ENCODE measurements at regions not wholly inside any gene's neighbourhood (a gene's known extent, or its start where the extent isn't known, plus 50 kb on each side); places are given as distances from the start of the nearest gene placed in this dataset.

DNA sequence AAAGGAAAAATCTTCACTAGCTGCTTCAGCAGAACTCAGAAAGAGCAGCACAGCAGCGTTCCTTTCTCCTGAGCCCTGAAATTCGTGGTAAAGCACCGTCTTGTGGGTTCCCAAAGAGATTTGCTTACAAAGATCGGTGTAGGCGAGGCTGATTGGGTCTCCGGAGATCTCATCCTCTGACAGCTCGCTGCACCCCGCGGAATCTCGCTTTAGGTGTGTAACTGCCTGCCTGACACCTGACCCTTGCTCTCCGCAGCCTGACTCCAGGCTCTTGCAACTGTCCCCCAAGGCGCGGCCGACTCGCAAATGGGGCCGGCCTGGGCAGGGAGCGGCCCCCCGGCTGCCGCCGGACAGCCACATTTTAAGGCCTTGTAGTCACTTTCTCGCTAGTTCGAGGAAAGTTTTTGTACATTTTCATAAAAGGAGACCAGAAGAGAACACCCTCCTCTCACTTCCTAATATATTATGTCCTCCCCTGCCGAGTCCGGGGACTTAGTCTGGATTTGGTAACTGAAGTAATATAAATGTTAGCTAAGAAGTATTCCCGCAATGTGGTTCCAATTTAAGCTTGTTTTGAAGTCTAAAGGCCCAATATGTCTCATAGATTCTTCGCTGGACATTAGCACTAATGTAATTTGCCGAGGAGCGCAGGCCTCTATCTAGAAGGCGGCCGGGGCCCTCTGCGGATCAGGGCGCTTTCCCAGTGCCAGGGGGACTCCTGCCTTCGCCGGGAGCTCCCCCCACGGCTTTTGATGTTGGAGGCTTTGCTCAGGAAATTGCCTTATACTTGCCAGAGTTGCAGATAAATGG lies 177.3 kb upstream of the CDKN3 start:
- Histone ChIP-seq H3K27me3 (peaks cover 0 to 69% (median 51%) of the 10 kb centered on the region in 7 donors), H3K4me1 (peaks cover 0 to 16% (median 8%) of the 10 kb centered on the region in 9 donors), H3K27ac (peak overlapping the region in 4 of 10 donors; percentile 37 to 47 (median 41)), H3K36me3 (no peaks in the 10 kb centered on the region), H3K4me3 (peak overlapping the region in 8 of 10 donors; percentile 19 to 48 (median 36)), H3K9me3 (no peaks in the 10 kb centered on the region)
- intact Hi-C loops (cut with DNase I), result loop anchor here in 1 of 10 donors (10.0 kb wide), 1 partner anchor 105 kb away; no protein-coding TSS in a partner anchor
- TF ChIP-seq CTCF (IDR thresholded peaks at IDR 0.05), result no peak
- peak in 4 of 8 donors; percentile 9 to 39 (median 16) for ATAC-seq
- DNase-seq, result peak in 1 of 2 donors; percentile 6
- 37 to 38% methylated on average over 35 of the region's 35 CpGs for WGBS, 2 donors

DNA sequence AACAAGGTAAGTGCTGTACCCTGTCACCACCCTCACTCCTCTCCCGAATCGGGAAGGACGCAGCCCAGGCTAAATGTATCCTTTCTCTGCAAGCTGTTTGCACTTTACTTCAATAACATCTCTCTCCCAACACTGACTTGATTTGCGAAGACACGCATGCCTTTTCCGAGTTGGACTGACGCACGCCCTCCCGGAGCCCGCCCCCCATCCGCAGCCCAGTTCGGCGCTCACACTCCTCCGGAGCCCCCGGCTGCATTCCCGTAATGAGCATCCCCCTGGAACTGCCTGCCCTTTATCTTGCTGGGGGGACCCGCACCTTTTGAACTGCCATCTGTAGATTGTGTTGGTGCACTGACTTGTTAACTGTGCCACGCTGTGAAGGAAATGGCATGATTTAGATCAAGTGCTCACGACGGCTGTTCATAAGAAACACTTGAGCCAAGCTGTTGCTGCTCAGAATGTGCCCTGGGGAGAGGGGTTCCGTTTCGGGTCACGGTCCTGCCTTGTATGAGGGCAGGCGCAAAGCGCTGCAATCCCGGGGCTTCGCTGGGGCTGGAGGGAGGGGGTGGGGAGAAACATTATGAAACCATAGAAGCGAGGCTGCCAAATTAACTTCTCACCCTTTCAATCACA lies 176.6 kb upstream of the CDKN3 start:
- DNase-seq (peak; percentile 25 to 49), ATAC-seq (peak in 7 of 8 donors; percentile 73 to 93 (median 83))
- no peaks in the 10 kb centered on the region for H3K36me3 ChIP-seq
- intact Hi-C loops (cut with DNase I), result loop anchor here in 1 of 10 donors (10.0 kb wide), 1 partner anchor 105 kb away; no protein-coding TSS in a partner anchor
- no peaks in the 10 kb centered on the region for H3K9me3 ChIP-seq
- no peak for TF ChIP-seq CTCF (IDR thresholded peaks at IDR 0.05)
- H3K27me3 ChIP-seq, result peaks cover 0 to 69% (median 54%) of the 10 kb centered on the region in 7 donors
- WGBS, 2 donors, result 1 to 4% methylated on average over 28 of the region's 28 CpGs
- peaks cover 0 to 16% (median 8%) of the 10 kb centered on the region in 9 donors for H3K4me1 ChIP-seq
- peak overlapping the region in 5 of 10 donors; percentile 5 to 65 (median 39) for H3K27ac ChIP-seq
- H3K4me3 ChIP-seq, result peak overlapping the region in 9 of 10 donors; percentile 19 to 48 (median 27)

GRCh38 chr14:54220704-54221431 lies 175.9 kb upstream of the CDKN3 start:
- Histone ChIP-seq H3K27ac (peak overlapping the region in 5 of 10 donors; percentile 5 to 65 (median 39)), H3K27me3 (peaks cover 0 to 67% (median 54%) of the 10 kb centered on the region in 7 donors), H3K9me3 (no peaks in the 10 kb centered on the region), H3K4me3 (peak overlapping the region in 9 of 10 donors; percentile 19 to 48 (median 27)), H3K4me1 (peaks cover 0 to 16% (median 8%) of the 10 kb centered on the region in 9 donors), H3K36me3 (no peaks in the 10 kb centered on the region)
- TF ChIP-seq CTCF (IDR thresholded peaks at IDR 0.05), result no peak
- DNase-seq (no peak), ATAC-seq (no peak)
- intact Hi-C loops (cut with DNase I), result loop anchor here in 1 of 10 donors (10.0 kb wide), 1 partner anchor 104 kb away; no protein-coding TSS in a partner anchor
- WGBS, 2 donors, result 29 to 36% methylated on average over 5 of the region's 5 CpGs

- H3K9me3 ChIP-seq, result no peaks in the 10 kb centered on the region
- H3K27me3 ChIP-seq, result peaks cover 0 to 65% (median 54%) of the 10 kb centered on the region in 7 donors
- H3K4me3 ChIP-seq, result no peak overlapping the region
- no peak for TF ChIP-seq CTCF (IDR thresholded peaks at IDR 0.05)
- intact Hi-C loops (cut with DNase I), result loop anchor here in 1 of 10 donors (10.0 kb wide), 1 partner anchor 103 kb away; no protein-coding TSS in a partner anchor
- DNase-seq, result no peak
- no peak for ATAC-seq
- H3K4me1 ChIP-seq, result peaks cover 0 to 16% (median 8%) of the 10 kb centered on the region in 9 donors
- H3K36me3 ChIP-seq, result no peaks in the 10 kb centered on the region
- 75 to 78% methylated on average over 3 of the region's 3 CpGs for WGBS, 2 donors
- H3K27ac ChIP-seq, result peak overlapping the region in 1 of 10 donors; percentile 65
These were observed 175.4 kb upstream of the CDKN3 start for GRCh38 chr14:54221432-54221803.

Measured in heart right ventricle (tissue), 16 donors.